Muscle layer of duodenum (tissue), 2 donors: ENCODE measurements at regions not wholly inside any gene's neighbourhood (a gene's known extent, or its start where the extent isn't known, plus 50 kb on each side); places are given as distances from the start of the nearest gene placed in this dataset.
"Not testable (repeated sequence)": the region's sequence is repeated elsewhere in the genome, so short reads cannot be mapped to it uniquely, and the experiment has no call there.

Experiments used
- H3K27ac ChIP-seq: one replicate; pipeline ENCODE4 v1.7.0; 2013; ENCODE audit warnings: mild to moderate bottlenecking, low read length
- H3K27me3 ChIP-seq: one replicate; pipeline ENCODE4 v1.7.0; 2013; ENCODE audit warnings: low read depth, mild to moderate bottlenecking, control low read depth, low read length
- H3K36me3 ChIP-seq, 2 donors: one replicate each; pipeline ENCODE4 v1.7.0; 2013; ENCODE audit warnings: low read length in 2 of 2, control low read depth in 1 of 2, mild to moderate bottlenecking in 1 of 2; ENCODE audit not compliant: insufficient read depth in 2 of 2, control insufficient read depth in 1 of 2
- H3K4me1 ChIP-seq, 2 donors: one replicate each; pipeline ENCODE4 v1.7.0; 2013; ENCODE audit warnings: low read length in 2 of 2, mild to moderate bottlenecking in 2 of 2, control low read depth in 1 of 2, moderate library complexity in 1 of 2; ENCODE audit not compliant: insufficient read depth in 2 of 2, control insufficient read depth in 1 of 2
- H3K4me3 ChIP-seq, 2 donors: one replicate each; pipeline ENCODE4 v1.7.0; 2013; ENCODE audit warnings: low read length in 2 of 2, low read depth in 1 of 2, mild to moderate bottlenecking in 1 of 2
- H3K9me3 ChIP-seq, 2 donors: one replicate each; pipeline ENCODE4 v1.7.0; 2013; ENCODE audit warnings: low read length in 2 of 2, control low read depth in 1 of 2, mild to moderate bottlenecking in 1 of 2; ENCODE audit not compliant: control insufficient read depth in 1 of 2
- donor health status: healthy.

GRCh38 chr7:79980376-79980775 lies 154.3 kb upstream of the GNAI1 start:
- Histone ChIP-seq H3K9me3 (no peaks in the 10 kb centered on the region), H3K27me3 (no peaks in the 10 kb centered on the region), H3K4me3 (no peak overlapping the region), H3K36me3 (no peaks in the 10 kb centered on the region), H3K4me1 (no peaks in the 10 kb centered on the region), H3K27ac (no peak overlapping the region)

DNA sequence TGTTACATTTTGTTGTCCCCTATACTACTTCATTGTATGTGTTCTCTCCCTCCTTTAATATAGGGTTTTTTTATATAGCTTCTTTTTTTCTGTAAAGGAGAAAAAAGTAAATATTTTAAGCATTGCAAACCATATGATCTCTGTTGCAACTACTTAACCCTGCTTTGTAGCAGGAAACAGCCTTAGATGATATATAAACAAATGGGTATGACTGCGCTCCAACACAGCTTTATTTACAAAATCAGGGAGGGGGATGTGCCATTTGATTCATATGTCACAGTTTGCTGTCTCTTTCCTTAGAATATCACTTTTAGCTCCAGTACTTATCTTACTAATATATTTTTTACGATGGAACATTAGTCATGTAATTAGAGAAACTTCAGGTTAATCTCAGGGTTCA lies 155.2 kb upstream of the GNAI1 start:
- Histone ChIP-seq H3K4me3 (no peak overlapping the region), H3K9me3 (no peaks in the 10 kb centered on the region), H3K27me3 (no peaks in the 10 kb centered on the region), H3K36me3 (no peaks in the 10 kb centered on the region), H3K4me1 (no peaks in the 10 kb centered on the region), H3K27ac (no peak overlapping the region)

GRCh38 chr7:79977481-79977880 lies 157.2 kb upstream of the GNAI1 start:
- Histone ChIP-seq H3K4me3 (no peak overlapping the region), H3K9me3 (peaks cover 0 to 3% of the 10 kb centered on the region in 2 donors)

DNA sequence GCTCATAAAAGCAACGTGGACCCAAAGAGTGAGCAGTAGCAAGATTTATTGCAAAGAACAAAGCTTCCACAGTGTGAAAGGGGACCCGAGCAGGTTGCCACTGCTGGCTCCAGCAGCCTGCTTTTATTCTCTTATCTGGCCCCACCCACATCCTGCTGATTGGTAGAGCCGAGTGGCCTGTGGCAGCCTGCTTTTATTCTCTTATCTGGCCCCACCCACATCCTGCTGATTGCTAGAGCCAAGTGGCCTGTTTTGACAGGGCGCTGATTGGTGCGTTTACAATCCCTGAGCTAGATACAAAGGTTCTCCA lies 158.0 kb upstream of the GNAI1 start:
- H3K4me1 ChIP-seq, H3K9me3 ChIP-seq, H3K27me3 ChIP-seq, H3K4me3 ChIP-seq, H3K36me3 ChIP-seq, H3K27ac ChIP-seq: not testable (repeated sequence)

More at GRCh38 chr7:79977481-79977880, 157.2 kb upstream of the GNAI1 start:
- H3K36me3 ChIP-seq: no peaks in the 10 kb centered on the region
- H3K27ac ChIP-seq: no peak overlapping the region
- H3K4me1 ChIP-seq: no peaks in the 10 kb centered on the region
- H3K27me3 ChIP-seq: no peaks in the 10 kb centered on the region

DNA sequence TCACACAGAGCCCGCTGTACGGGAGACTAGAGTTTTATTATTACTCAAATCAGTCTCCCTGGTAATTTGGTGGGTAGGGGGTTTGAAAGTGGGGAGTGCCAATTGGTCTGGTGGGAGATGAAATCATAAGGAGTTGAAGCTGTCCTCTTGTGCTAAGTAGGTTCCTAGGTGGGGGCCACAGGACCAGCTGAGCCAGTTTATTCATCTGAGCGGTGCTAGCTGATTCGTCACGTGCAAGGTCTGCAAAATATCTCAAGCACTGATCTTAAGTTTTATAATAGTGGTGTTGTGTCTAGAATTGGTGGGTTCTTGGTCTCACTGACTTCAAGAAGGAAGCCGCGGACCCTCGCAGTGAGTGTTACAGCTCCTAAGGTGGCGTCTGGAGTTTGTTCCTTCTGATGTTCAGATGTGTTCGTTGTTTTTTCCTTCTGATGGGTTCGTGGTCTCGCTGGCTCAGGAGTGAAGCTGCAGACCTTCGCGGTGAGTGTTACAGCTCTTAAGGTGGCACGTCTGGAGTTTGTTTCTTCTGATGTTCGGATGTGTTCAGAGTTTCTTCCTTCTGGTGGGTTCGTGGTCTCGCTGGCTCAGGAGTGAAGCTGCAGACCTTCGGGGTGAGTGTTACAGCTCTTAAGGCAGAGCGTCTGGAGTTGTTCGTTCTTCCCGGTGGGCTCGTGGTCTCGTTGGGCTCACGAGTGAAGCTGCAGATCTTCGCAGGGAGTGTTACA lies 158.5 kb upstream of the GNAI1 start:
- H3K27me3 ChIP-seq, H3K4me3 ChIP-seq, H3K9me3 ChIP-seq, H3K4me1 ChIP-seq, H3K36me3 ChIP-seq, H3K27ac ChIP-seq: not testable (repeated sequence)

DNA sequence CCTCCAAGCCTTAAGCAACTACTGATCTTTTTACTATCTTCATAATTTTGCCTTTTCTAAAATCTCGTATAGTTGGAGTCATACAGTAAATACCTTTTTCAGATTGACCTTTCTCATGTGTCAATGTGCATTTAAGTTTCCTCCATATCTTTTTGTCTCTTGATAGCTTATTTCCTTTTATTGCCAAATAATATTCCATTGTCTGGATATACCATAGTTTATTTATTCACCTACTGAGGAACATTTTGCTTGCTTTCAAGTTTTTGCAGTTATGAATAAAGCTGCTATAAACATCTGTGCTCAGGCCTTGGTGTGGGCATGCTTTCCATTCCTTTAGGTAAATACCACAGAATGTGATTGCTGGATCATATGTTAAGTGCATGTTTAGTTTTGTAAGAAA lies 161.2 kb upstream of the GNAI1 start:
- Histone ChIP-seq H3K9me3 (peaks cover 0 to 3% of the 10 kb centered on the region in 2 donors), H3K4me3 (no peak overlapping the region), H3K27me3 (no peaks in the 10 kb centered on the region), H3K27ac (no peak overlapping the region), H3K36me3 (no peaks in the 10 kb centered on the region), H3K4me1 (no peaks in the 10 kb centered on the region)

- Histone ChIP-seq H3K36me3 (no peaks in the 10 kb centered on the region), H3K4me1 (no peaks in the 10 kb centered on the region), H3K27me3 (no peaks in the 10 kb centered on the region), H3K4me3 (no peak overlapping the region), H3K27ac (no peak overlapping the region), H3K9me3 (peaks cover 0 to 3% of the 10 kb centered on the region in 2 donors)
Observed at GRCh38 chr7:79971058-79971457, 163.6 kb upstream of the GNAI1 start.

GRCh38 chr7:79968894-79969293 lies 165.7 kb upstream of the GNAI1 start:
- Histone ChIP-seq H3K27me3 (no peaks in the 10 kb centered on the region), H3K4me3 (no peak overlapping the region), H3K4me1 (no peaks in the 10 kb centered on the region), H3K9me3 (peaks cover 0 to 3% of the 10 kb centered on the region in 2 donors), H3K36me3 (no peaks in the 10 kb centered on the region), H3K27ac (no peak overlapping the region)

DNA sequence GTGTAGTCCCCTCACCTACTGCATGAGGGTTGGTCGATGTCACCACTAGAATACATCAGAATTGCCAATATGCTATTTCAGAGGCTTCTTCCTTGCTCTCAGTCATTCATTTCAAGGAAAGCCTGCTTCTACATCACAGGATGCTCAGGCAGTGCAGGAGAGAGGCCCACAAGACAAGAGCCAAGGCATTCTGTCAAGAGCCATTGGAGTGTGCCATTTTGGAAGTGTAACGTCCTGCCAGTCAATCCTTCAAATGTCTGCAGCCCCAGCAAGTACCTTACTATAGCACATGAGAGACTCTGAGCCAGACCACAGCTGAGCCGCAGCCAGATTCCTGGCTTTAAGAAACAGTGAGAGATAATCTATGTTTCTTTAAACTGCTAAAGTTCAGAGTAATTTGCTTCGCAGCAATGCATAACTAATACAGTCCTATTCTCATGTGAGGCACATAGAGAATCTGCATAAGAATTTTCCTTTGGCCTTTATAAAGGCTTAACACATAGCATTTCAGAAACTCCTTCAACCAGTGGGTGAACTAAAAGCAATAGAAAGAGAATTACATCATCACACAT lies 166.5 kb upstream of the GNAI1 start:
- no peaks in the 10 kb centered on the region for H3K9me3 ChIP-seq
- no peaks in the 10 kb centered on the region for H3K4me1 ChIP-seq
- no peak overlapping the region for H3K4me3 ChIP-seq
- no peaks in the 10 kb centered on the region for H3K27me3 ChIP-seq
- no peak overlapping the region for H3K27ac ChIP-seq
- no peaks in the 10 kb centered on the region for H3K36me3 ChIP-seq

DNA sequence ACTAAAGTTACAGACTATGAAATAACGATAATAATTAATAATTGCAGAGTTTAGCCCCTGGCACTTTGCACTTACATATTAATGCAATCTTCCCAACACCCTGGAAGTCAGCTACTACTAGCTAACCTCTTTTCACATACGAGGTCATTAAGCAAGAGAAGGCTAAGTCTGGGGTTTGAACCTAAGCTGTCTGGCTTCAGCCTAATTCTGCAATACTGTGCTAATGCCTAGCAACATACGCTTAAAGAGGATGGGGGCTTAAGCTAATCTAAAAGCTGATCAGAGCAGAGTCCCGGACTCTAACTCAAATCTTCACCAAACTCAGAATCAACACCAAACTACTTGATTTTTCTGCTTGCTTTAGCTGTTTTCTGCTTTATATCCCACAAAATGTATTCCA lies 168.7 kb upstream of the GNAI1 start:
- Histone ChIP-seq H3K27me3 (no peaks in the 10 kb centered on the region), H3K4me1 (no peaks in the 10 kb centered on the region), H3K27ac (no peak overlapping the region), H3K36me3 (no peaks in the 10 kb centered on the region), H3K9me3 (no peaks in the 10 kb centered on the region), H3K4me3 (no peak overlapping the region)

DNA sequence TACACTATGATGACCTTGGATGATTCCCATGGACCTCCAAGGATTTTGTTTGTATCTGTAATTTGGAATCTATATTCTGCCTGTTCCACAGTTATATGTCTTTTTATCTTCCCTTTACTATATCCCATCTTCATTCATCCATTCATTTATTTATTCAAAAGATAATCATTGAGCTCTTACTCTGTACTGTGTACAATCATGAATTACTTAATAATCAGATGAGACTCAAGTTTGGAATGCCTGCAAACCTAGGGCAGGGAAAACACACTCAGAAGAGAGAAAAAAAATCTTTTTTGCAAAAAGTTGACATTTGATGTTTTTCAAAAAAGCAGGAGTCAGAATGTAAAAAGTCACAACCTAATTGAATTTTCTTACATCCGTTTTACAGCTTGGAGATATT lies 170.2 kb upstream of the GNAI1 start:
- no peak overlapping the region for H3K4me3 ChIP-seq
- H3K9me3 ChIP-seq: no peaks in the 10 kb centered on the region
- no peaks in the 10 kb centered on the region for H3K27me3 ChIP-seq
- no peaks in the 10 kb centered on the region for H3K4me1 ChIP-seq
- H3K27ac ChIP-seq: no peak overlapping the region
- H3K36me3 ChIP-seq: no peaks in the 10 kb centered on the region

DNA sequence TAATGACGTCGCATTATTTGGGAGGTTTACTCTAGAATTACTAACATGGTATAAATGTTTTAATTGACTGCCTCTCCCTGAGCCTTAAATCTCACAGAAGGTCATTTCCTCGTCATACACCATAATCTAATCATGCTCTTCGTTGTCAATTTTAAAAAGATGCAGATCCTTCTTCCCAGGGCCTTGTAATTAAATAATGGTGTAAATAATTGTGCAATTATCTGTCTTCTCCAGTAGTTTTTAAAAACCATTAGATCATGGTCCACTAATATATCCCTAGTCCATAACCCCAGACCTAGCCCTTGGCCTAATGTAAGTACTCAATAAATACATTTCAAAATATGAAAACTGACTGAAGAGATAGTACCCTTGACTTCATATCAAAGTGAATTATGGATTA lies 181.5 kb upstream of the GNAI1 start:
- no peaks in the 10 kb centered on the region for H3K9me3 ChIP-seq
- no peak overlapping the region for H3K27ac ChIP-seq
- no peaks in the 10 kb centered on the region for H3K4me1 ChIP-seq
- no peaks in the 10 kb centered on the region for H3K27me3 ChIP-seq
- H3K36me3 ChIP-seq: no peaks in the 10 kb centered on the region
- H3K4me3 ChIP-seq: no peak overlapping the region
